D721Med (cell line): ENCODE measurements at regions not wholly inside any gene's neighbourhood (a gene's known extent, or its start where the extent isn't known, plus 50 kb on each side); places are given as distances from the start of the nearest gene placed in this dataset.
"Not testable (repeated sequence)": the region's sequence is repeated elsewhere in the genome, so short reads cannot be mapped to it uniquely, and the experiment has no call there.

Experiments used
- DNase-seq: peaks from one replicate; pipeline ENCODE4 v3.0.0; 2011; ENCODE audit warnings: low spot score; ENCODE audit not compliant: insufficient read length
- FAIRE-seq: peaks from 2 replicates; lab custom pipeline; 2011; peaks lifted over from hg19 to GRCh38; lab: Jason Lieb, UNC
- CTCF ChIP-seq: IDR thresholded peaks from 2 replicates; pipeline ENCODE4 v1.5.1; 2012; ENCODE audit warnings: mild to moderate bottlenecking, control low read depth; ENCODE audit not compliant: insufficient read depth; ENCODE audit errors: missing control alignments

DNA sequence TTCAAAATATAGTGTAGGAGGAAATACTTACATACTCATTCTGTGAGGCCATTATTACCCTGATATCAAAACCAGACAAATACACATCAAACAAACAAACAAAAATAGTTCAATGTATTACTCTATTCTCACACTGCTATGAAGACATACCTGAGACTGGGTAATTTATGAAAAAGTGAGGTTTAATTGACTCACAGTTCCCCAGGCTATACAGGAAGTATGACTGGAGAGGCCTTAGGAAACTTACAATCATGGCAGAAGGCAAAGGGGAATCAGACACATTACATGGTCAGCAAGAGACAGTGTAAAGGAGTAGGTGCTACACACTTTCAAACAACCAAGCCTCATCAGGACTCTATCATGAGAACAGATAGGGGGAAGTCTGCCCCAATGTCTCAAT, 1023.2 kb downstream of the TMTC2 start:
- no peak for TF ChIP-seq CTCF
- FAIRE-seq, result no peak

DNA sequence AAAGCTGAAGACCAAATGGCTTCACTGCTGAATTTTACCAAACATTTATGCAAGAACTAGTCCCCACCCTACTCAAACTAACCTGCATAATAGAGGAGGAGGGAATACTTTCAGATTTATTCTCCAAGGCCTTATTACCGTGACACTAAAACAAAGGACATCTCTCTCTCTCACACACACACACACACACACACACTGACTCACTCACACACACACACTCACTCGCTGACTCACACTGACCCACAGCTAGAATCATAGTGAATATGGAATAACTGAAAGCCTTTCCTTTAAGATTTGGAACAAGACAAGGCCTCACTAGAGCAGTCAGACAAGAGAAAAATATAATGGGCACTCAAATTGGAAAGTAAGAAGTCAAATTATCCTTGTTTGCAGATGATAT, 1014.1 kb downstream of the TMTC2 start:
- no peak for FAIRE-seq
- DNase-seq, result no peak
- TF ChIP-seq CTCF, result no peak

More for the DNA sequence above, 1023.2 kb downstream of the TMTC2 start:
- DNase-seq, result no peak

- not testable (repeated sequence) for FAIRE-seq, DNase-seq
Measured at GRCh38 chr12:83696311-83696710, 1009.6 kb downstream of the TMTC2 start.

GRCh38 chr12:83691730-83692129, 1005.0 kb downstream of the TMTC2 start:
- FAIRE-seq (no peak), DNase-seq (no peak)
- TF ChIP-seq CTCF, result no peak

DNA sequence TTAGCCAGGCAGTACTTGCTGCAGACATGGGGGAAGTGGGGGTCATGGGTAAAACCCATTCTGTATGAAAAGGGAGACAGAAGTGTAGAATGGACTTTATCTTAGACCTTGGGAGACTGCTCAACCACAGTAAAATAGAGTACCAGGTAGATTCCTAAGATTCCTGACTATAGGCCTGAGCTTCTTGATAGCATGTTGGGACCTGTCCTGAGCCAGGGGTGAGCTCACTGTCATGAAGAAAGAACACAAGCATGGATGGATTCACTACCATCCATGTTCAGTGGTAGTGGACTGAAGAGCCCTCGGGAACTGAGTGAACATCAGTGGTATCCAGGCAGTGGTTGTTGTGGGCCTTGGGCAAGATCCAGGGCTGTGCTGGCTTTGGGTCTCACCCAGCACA, 1003.8 kb downstream of the TMTC2 start:
- no peak for TF ChIP-seq CTCF
- no peak for DNase-seq
- no peak for FAIRE-seq

DNA sequence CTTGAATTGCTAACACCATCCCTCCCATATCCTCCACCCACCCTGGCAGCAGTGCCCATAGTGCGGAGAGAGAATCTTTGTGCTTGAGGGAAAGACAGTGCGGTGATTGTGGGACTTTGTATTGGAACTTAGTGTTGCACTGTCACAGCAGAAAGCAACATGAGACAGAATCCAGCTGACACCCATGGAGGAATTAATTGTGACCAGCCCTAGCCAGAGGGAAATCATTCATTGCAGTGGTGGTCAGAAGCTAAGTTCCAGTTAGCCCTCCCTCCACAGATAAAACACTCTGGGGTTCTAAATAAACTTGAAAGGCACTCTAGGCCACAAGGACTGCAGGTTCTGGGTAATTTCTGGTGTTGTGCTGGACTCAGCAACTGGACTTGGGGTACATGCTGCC, 1002.6 kb downstream of the TMTC2 start:
- TF ChIP-seq CTCF, result no peak

GRCh38 chr12:83676781-83677295, 990.1 kb downstream of the TMTC2 start:
- DNase-seq (peak; percentile 22), FAIRE-seq (no peak)
- no peak for TF ChIP-seq CTCF

More for the DNA sequence above, 1002.6 kb downstream of the TMTC2 start:
- FAIRE-seq (no peak), DNase-seq (no peak)

DNA sequence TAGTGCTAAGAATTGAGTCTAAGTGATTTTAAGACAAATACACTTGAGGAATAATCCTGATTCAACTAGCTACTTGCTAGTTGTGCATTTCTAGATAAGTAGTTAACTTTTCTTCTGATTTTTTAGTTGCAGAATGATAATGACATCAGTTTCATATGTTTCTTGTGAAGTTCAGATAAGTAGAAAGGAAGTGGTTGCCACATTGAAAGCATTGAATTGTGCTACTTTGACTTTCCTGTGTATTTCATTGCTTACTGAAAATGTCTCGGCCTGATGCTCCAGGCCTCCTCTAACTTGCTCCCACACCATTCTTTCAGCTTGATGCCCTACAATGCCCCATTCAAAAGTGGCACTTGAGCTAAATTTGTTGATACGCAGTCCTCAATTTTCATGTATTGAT, 980.0 kb downstream of the TMTC2 start:
- no peak for TF ChIP-seq CTCF
- FAIRE-seq, result peak; percentile 25
- DNase-seq, result no peak
